ENCODE measurements at regions not wholly inside any gene's neighbourhood (a gene's known extent, or its start where the extent isn't known, plus 50 kb on each side); places are given as distances from the start of the nearest gene placed in this dataset.

DNA sequence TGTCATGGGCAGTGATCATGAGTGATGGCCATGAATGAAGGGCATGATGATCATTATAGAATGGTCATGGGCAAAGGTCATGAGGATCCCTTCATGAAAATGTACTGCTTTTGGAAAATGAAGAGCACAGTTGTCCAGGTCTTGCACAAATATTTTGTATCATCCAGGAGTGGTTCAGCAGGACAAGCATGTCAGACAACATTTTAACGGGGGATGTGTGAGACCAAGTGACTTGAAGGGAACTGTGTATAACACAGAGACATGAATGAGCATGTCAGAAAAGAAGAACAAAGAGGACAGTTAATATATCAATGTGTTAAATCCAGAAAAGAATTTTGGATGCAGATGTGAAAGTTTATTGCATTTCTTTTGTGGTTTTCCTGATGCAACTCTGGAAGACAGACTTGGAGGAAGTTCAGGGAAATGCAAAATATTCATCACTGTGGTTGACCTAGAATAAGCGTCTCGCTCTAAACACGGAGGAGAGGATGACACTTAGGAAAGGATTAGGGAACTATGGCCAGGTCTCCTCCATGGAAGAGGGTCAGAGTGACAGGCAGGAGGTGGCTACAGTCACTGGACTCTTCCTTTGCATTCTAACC, 116.1 kb upstream of the IRX4 start:
- no peak overlapping the region for H3K27ac ChIP-seq
- TF ChIP-seq, protein P1, sequence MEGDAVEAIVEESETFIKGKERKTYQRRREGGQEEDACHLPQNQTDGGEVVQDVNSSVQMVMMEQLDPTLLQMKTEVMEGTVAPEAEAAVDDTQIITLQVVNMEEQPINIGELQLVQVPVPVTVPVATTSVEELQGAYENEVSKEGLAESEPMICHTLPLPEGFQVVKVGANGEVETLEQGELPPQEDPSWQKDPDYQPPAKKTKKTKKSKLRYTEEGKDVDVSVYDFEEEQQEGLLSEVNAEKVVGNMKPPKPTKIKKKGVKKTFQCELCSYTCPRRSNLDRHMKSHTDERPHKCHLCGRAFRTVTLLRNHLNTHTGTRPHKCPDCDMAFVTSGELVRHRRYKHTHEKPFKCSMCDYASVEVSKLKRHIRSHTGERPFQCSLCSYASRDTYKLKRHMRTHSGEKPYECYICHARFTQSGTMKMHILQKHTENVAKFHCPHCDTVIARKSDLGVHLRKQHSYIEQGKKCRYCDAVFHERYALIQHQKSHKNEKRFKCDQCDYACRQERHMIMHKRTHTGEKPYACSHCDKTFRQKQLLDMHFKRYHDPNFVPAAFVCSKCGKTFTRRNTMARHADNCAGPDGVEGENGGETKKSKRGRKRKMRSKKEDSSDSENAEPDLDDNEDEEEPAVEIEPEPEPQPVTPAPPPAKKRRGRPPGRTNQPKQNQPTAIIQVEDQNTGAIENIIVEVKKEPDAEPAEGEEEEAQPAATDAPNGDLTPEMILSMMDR (IDR thresholded peaks at IDR 0.05): no peak
- TF ChIP-seq ZFX (IDR thresholded peaks at IDR 0.05; ENCODE audit: borderline replicate concordance): no peak

DNA sequence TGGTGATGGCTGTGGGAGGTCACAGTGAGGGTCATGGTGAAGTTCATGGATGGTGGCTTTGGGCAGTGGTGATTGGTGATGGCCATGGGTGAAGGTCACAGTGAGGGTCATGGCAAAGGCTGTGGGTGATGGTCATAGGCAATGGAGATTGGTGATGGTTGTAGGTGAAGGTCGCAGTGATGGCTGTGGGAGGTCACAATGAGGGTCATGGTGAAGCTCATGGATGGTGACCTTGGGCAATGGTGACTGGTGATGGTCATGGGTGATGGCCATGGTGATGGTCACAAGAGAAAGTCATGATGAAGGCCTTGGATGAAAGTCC, 115.6 kb upstream of the IRX4 start:
- no peak overlapping the region for H3K27ac ChIP-seq
- TF ChIP-seq ZFX (IDR thresholded peaks at IDR 0.05; ENCODE audit: borderline replicate concordance): no peak
- TF ChIP-seq, protein P1 (IDR thresholded peaks at IDR 0.05): no peak

DNA sequence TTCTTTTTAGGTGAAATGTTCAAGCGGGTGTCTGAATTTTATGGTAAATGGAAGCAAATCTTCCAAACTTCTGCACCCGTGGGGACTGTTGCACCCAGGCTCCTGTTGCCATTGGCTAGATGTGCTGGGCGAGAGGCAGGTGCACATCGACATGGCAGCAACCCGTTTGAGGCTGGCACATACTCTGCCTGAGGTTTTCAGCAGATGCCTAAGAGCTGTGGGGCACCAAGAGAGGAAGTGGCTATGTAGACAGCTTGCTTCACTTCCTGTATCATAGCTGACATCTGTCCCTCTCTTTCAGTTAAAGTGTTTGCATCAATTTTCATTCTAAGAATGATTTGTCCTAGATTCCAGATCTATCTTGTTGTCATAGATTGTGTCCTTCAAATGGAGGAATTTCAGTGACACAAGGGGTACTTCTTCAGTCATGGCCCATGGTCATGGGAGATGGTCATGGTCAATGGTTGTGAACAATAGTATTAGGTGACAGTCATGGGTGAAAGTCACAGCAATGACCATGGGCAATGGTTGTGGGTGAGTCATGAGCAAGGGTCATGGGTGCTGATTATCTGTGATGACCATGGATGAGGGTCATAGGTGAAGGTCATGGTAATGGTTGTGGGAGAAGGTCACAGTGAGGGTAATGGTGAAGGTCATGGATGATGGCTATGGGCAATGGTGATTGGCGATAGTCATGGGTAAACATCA, 115.1 kb upstream of the IRX4 start:
- TF ChIP-seq, protein P1 (IDR thresholded peaks at IDR 0.05): no peak
- no peak for TF ChIP-seq ZFX (IDR thresholded peaks at IDR 0.05; ENCODE audit: borderline replicate concordance)
- H3K27ac ChIP-seq: no peak overlapping the region

DNA sequence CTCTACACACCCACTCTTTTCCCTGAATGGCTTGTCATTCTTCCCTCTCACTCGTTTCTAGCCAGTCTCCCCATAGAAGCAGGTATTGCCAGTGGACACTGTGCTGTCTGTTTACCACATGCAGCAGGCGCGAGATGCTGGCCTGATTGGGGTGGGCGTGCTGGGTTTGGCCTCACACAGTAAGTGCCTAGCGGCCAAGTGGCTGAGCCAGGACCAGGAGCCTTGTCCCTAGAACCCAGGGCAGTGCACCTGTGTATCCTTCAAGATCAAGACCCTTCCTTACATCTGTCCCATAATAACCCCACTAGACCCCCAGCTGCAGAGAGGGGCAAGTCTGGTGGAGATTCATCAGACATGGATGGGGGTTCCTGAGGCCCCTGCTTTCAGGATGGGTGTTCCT, 112.8 kb upstream of the IRX4 start:
- no peak overlapping the region for H3K27ac ChIP-seq
- no peak for TF ChIP-seq ZFX (IDR thresholded peaks at IDR 0.05; ENCODE audit: borderline replicate concordance)
- TF ChIP-seq, protein P1 (IDR thresholded peaks at IDR 0.05): no peak

DNA sequence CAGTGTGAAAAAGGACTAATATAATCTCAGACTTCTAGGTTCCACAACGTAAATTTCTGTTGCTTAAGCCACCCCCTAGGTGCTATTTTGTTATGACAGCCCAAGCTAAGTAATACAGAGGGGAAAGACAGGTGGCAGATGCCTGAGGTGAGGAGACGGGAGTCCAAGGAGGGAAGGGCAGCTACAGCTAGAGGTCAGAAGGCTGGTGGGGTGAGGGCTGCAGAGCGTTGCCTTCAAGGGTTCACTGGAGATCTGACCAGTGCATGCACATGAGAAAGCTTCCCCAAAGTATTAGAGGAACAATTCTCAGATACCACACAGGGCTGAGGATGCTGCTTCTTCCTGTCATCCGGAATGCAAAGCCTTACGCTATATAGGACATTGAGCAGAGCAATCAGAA, 104.7 kb upstream of the IRX4 start:
- H3K27ac ChIP-seq: no peak overlapping the region
- TF ChIP-seq ZFX (IDR thresholded peaks at IDR 0.05; ENCODE audit: borderline replicate concordance): no peak
- TF ChIP-seq, protein P1 (IDR thresholded peaks at IDR 0.05): no peak

DNA sequence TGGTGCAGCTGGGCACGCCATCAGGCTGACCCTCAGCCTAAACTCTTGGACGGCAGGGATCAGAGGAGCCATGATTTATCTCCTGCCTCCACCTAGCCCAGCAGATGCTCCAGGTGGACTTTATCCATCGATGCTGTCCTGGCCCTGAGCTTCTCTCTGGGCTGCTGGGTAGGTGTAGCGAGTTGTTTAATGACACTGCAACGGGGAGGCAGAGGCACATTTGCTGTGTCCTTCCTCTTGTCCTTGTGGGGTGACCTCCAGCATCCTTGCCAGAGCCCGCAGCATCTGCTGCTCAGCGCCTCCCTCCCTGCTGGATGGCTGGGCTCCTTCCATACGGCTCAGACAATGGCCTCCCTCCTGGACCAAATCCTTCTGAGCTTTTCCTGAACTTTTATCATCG, 103.1 kb upstream of the IRX4 start:
- H3K27ac ChIP-seq: no peak overlapping the region
- no peak for TF ChIP-seq ZFX (IDR thresholded peaks at IDR 0.05; ENCODE audit: borderline replicate concordance)
- TF ChIP-seq, protein P1 (IDR thresholded peaks at IDR 0.05): no peak

DNA sequence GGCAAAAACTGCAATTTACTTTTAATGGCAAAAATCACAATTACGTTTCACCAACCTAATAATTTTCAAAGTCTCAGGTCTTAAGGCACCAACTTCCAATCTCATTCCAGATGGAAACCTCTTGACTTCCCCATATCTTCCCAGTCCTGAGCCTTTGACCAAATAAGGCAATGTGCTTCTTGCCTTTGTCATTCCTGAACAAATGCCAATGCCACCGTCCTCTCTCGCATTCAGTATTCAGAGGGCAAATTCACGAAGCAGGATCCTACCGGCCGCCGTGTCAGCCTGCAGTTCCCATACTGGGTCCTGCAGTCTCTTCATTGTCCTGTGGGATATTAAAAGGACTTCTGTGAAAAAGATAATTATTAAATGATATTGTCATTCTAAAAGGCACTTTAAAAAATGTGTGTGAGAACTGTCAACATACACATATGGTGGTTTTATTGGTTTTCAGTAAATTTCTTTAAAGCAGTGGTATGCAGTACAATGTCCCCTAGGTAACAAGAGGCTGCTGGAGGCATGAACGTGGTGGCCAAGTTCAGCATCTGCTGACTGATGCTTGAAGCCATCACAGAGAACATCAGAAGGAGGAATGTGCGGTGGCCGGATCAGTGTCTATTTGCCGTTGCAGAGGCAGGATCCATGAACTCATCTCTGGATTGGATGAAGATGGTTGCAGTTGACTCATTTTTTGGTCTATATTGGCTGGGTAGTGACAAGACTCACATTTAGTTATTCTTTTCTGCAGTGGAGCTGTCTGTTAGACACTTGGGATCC, 101.4 kb upstream of the IRX4 start:
- TF ChIP-seq ZFX (IDR thresholded peaks at IDR 0.05; ENCODE audit: borderline replicate concordance): no peak
- TF ChIP-seq, protein P1 (IDR thresholded peaks at IDR 0.05): no peak
- H3K27ac ChIP-seq: no peak overlapping the region
